ENCODE measurements at regions not wholly inside any gene's neighbourhood (a gene's known extent, or its start where the extent isn't known, plus 50 kb on each side); places are given as distances from the start of the nearest gene placed in this dataset.
A peak's percentile ranks its signal among the peaks of the same experiment; 100 is the strongest.

DNA sequence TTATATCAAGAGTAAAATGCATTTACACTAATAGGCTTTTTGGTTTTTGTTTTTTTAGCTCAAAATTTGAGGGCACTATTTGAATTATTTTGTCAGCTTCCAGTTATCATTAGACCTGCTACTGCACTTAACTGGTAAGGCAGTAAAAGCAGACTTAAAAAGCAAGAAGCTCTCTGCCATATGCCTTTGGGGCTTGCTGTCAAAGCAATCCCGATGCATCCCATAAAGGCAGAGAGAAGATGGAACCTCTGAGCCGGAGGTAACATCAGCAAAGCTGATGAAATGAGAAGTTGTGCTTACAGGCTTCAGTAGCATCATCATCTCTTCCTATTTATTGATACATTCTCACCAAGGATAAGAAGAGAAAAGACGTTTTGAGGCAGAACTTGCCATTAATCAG is 1414.3 kb upstream of the CDH6 start:
- no peaks in the 10 kb centered on the region for H4K20me1 ChIP-seq (replicated peaks; ENCODE audit: insufficient read depth)
- H3K27ac Mint-ChIP-seq, result no peak overlapping the region

DNA sequence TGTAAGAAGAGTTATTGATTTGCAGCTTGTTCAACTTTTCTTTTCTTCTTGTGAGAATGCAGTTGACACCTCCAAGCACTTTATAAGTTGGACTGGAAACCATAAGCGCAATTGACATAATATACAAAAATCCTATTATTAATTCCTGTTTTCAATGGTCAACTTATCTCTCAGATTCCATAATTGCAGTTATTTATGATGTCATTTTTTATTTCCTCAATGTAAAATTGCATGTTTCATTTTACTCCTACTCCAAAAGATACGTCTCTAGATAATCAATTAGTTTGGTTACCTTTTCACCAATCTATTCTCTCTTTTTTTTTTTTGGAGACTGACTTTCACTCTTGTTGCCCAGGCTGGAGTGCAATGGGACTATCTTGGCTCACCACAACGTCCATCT is 1416.1 kb upstream of the CDH6 start:
- Mint-ChIP-seq H3K4me1 (no peaks in the 10 kb centered on the region), H3K27me3 (ENCODE audit: insufficient read depth, low read depth, poor library complexity) (peaks cover 2% of the 10 kb centered on the region), H3K9me3 (no peaks in the 10 kb centered on the region), H3K27ac (no peak overlapping the region), H3K4me3 (no peak overlapping the region), H3K36me3 (ENCODE audit: low read depth) (no peaks in the 10 kb centered on the region)
- H2AFZ ChIP-seq, result no peak overlapping the region
- H4K20me1 ChIP-seq (replicated peaks; ENCODE audit: insufficient read depth), result no peaks in the 10 kb centered on the region
- no peak overlapping the region for H3K4me2 ChIP-seq
- no peaks in the 10 kb centered on the region for H3F3A ChIP-seq (replicated peaks; ENCODE audit: low read depth)
- no peak for ATAC-seq
- no peaks in the 10 kb centered on the region for H3K4me1 ChIP-seq (ENCODE audit: insufficient read depth)
- no peak overlapping the region for H3K4me3 ChIP-seq
- no peak overlapping the region for H3K27ac ChIP-seq (ENCODE audit: low read depth)
- DNase-seq (ENCODE audit: low spot score), result no peak
- no peaks in the 10 kb centered on the region for H3K79me2 ChIP-seq (replicated peaks; ENCODE audit: insufficient read depth)
- H3K27me3 ChIP-seq (ENCODE audit: insufficient read depth), result no peaks in the 10 kb centered on the region
- no peaks in the 10 kb centered on the region for H3K9me2 ChIP-seq (ENCODE audit: insufficient read depth)
- H3K36me3 ChIP-seq (ENCODE audit: insufficient read depth), result no peaks in the 10 kb centered on the region
- TF ChIP-seq ZNF462 (CRISPR knock-in tag; IDR thresholded peaks at IDR 0.05) (no peak), EZH2 (IDR thresholded peaks at IDR 0.05; ENCODE audit: low read depth, unreplicated experiment) (no peak), ZNF331 (CRISPR knock-in tag; IDR thresholded peaks at IDR 0.05; ENCODE audit: low read depth) (no peak), NANOG (IDR thresholded peaks at IDR 0.05; ENCODE audit: borderline replicate concordance) (no peak), CTCF (conservative IDR thresholded peaks at IDR 0.05; ENCODE audit: low read depth in 2 of 2) (no peak), CREB1 (CRISPR knock-in tag; IDR thresholded peaks at IDR 0.05; ENCODE audit: low read depth) (no peak), EZH2phosphoT487 (IDR thresholded peaks at IDR 0.05; ENCODE audit: unreplicated experiment) (no peak)
- TF ChIP-seq, protein P1, sequence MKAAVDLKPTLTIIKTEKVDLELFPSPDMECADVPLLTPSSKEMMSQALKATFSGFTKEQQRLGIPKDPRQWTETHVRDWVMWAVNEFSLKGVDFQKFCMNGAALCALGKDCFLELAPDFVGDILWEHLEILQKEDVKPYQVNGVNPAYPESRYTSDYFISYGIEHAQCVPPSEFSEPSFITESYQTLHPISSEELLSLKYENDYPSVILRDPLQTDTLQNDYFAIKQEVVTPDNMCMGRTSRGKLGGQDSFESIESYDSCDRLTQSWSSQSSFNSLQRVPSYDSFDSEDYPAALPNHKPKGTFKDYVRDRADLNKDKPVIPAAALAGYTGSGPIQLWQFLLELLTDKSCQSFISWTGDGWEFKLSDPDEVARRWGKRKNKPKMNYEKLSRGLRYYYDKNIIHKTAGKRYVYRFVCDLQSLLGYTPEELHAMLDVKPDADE (IDR thresholded peaks at IDR 0.05), result no peak

More for the DNA sequence above, 1414.3 kb upstream of the CDH6 start:
- no peaks in the 10 kb centered on the region for H3K9me3 Mint-ChIP-seq
- H3K4me1 Mint-ChIP-seq, result no peaks in the 10 kb centered on the region
- Histone ChIP-seq H3K4me1 (ENCODE audit: insufficient read depth) (no peaks in the 10 kb centered on the region), H3K79me2 (replicated peaks; ENCODE audit: insufficient read depth) (no peaks in the 10 kb centered on the region), H3K27ac (ENCODE audit: low read depth) (no peak overlapping the region), H2AFZ (peak overlapping the region; percentile 52; the same call in 1 of the 2 replicates), H3K36me3 (ENCODE audit: insufficient read depth) (no peaks in the 10 kb centered on the region), H3F3A (replicated peaks; ENCODE audit: low read depth) (no peaks in the 10 kb centered on the region), H3K27me3 (ENCODE audit: insufficient read depth) (no peaks in the 10 kb centered on the region), H3K9me2 (ENCODE audit: insufficient read depth) (no peaks in the 10 kb centered on the region), H3K4me3 (no peak overlapping the region), H3K4me2 (no peak overlapping the region)
- ATAC-seq (no peak), DNase-seq (ENCODE audit: low spot score) (no peak)
- no peaks in the 10 kb centered on the region for H3K36me3 Mint-ChIP-seq (ENCODE audit: low read depth)
- no peak overlapping the region for H3K4me3 Mint-ChIP-seq
- no peak for TF ChIP-seq CTCF (conservative IDR thresholded peaks at IDR 0.05; ENCODE audit: low read depth in 2 of 2)
- H3K27me3 Mint-ChIP-seq (ENCODE audit: insufficient read depth, low read depth, poor library complexity), result peaks cover 2% of the 10 kb centered on the region

All from GM23338 (cell line).